ENCODE measurements at regions not wholly inside any gene's neighbourhood (a gene's known extent, or its start where the extent isn't known, plus 50 kb on each side); places are given as distances from the start of the nearest gene placed in this dataset.

DNA sequence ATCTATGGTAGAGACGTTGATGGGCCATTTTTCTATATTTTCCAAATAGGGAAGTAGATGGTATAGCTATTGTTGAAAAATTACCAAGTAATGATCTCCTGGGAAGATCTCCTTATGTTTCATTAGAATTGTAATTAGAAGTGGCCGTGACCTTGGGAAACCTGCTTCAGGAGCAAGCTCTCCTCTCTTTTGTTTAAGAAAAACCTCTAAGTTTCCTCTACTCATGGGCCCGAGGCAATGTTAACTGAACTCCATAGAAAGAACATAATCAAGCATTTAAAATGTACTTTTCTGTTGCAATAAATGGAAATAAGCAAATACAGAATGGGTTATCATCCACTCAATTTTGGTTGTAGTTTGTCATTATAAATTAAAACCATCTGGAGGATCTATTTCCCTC, 511.2 kb upstream of the MDFIC2 start:
- H2AFZ ChIP-seq (ENCODE audit: low read length), result no peak overlapping the region
- no peak for DNase-seq (ENCODE audit: low spot score)
- TF ChIP-seq EZH2phosphoT487 (IDR thresholded peaks at IDR 0.05; ENCODE audit: borderline replicate concordance, low read depth, low read length), result no peak
- TF ChIP-seq, protein P1, sequence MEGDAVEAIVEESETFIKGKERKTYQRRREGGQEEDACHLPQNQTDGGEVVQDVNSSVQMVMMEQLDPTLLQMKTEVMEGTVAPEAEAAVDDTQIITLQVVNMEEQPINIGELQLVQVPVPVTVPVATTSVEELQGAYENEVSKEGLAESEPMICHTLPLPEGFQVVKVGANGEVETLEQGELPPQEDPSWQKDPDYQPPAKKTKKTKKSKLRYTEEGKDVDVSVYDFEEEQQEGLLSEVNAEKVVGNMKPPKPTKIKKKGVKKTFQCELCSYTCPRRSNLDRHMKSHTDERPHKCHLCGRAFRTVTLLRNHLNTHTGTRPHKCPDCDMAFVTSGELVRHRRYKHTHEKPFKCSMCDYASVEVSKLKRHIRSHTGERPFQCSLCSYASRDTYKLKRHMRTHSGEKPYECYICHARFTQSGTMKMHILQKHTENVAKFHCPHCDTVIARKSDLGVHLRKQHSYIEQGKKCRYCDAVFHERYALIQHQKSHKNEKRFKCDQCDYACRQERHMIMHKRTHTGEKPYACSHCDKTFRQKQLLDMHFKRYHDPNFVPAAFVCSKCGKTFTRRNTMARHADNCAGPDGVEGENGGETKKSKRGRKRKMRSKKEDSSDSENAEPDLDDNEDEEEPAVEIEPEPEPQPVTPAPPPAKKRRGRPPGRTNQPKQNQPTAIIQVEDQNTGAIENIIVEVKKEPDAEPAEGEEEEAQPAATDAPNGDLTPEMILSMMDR (conservative IDR thresholded peaks at IDR 0.05; ENCODE audit: low read length), result no peak
- no peaks in the 10 kb centered on the region for H3K79me2 ChIP-seq (ENCODE audit: insufficient read depth, low read depth, low read length)
- no TSS peak for BruUV-seq (replicated peaks)
- intact Hi-C loops (cut with micrococcal nuclease; ENCODE audit: unreplicated experiment), result no loop called here
- no peaks in the 10 kb centered on the region for H3K9me3 ChIP-seq (ENCODE audit: low read length)
- ChIA-PET CTCF (ENCODE audit: unreplicated experiment) (no interaction called here), POLR2A (no interaction called here)
- no peaks in the 10 kb centered on the region for H3K36me3 ChIP-seq (ENCODE audit: insufficient read depth, low read length)
- H3K4me1 ChIP-seq (ENCODE audit: insufficient read depth, low read length, poor library complexity, severe bottlenecking), result no peaks in the 10 kb centered on the region
- no peak overlapping the region for H3K4me3 ChIP-seq (ENCODE audit: low read depth, low read length, poor library complexity, severe bottlenecking)
- no peaks in the 10 kb centered on the region for H3K9me2 ChIP-seq (ENCODE audit: insufficient read depth, low read length)
- H3K27ac ChIP-seq (ENCODE audit: low read depth, low read length, poor library complexity, severe bottlenecking), result no peak overlapping the region
- H3K4me2 ChIP-seq (ENCODE audit: low read length), result no peak overlapping the region
- no peaks in the 10 kb centered on the region for H4K20me1 ChIP-seq (ENCODE audit: insufficient read depth, low read length)

GRCh38 chr3:70822669-70823068, 510.2 kb upstream of the MDFIC2 start:
- Histone ChIP-seq H3K9me3 (ENCODE audit: low read length) (no peaks in the 10 kb centered on the region), H3K36me3 (ENCODE audit: insufficient read depth, low read length) (no peaks in the 10 kb centered on the region), H4K20me1 (ENCODE audit: insufficient read depth, low read length) (no peaks in the 10 kb centered on the region), H3K4me1 (ENCODE audit: insufficient read depth, low read length, poor library complexity, severe bottlenecking) (no peaks in the 10 kb centered on the region), H3K4me2 (ENCODE audit: low read length) (no peak overlapping the region), H3K4me3 (ENCODE audit: low read depth, low read length, poor library complexity, severe bottlenecking) (no peak overlapping the region), H2AFZ (ENCODE audit: low read length) (no peak overlapping the region), H3K9me2 (ENCODE audit: insufficient read depth, low read length) (no peaks in the 10 kb centered on the region), H3K79me2 (ENCODE audit: insufficient read depth, low read depth, low read length) (no peaks in the 10 kb centered on the region), H3K27ac (ENCODE audit: low read depth, low read length, poor library complexity, severe bottlenecking) (no peak overlapping the region)
- BruUV-seq (replicated peaks), result no TSS peak
- POLR2A ChIA-PET, result no interaction called here
- DNase-seq (ENCODE audit: low spot score), result no peak
- CTCF ChIA-PET (ENCODE audit: unreplicated experiment), result no interaction called here
- intact Hi-C loops (cut with micrococcal nuclease; ENCODE audit: unreplicated experiment), result no loop called here
- TF ChIP-seq EZH2phosphoT487 (IDR thresholded peaks at IDR 0.05; ENCODE audit: borderline replicate concordance, low read depth, low read length), result no peak
- TF ChIP-seq, protein P1 (conservative IDR thresholded peaks at IDR 0.05; ENCODE audit: low read length), result no peak

DNA sequence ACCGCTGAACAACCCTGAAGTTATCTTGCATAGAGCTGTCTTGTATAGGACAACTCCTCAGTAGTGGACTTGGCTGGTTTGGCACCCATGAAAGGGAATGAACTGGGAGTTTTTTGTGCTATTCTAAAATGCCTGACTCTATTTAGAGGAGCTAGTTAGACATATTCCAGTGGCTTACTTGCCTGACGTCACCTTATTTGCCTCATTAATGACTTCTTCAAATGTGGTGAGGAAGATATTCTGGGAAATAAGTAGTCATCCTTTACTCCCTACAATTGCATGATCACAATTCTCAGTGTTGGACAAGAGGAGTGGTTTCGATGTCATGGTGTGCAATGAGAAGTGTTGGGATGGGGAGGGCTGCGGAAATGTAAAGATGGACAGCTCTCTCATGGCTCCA, 509.2 kb upstream of the MDFIC2 start:
- no TSS peak for BruUV-seq (replicated peaks)
- no peak for DNase-seq (ENCODE audit: low spot score)
- CTCF ChIA-PET (ENCODE audit: unreplicated experiment), result no interaction called here

More for the DNA sequence above, 509.2 kb upstream of the MDFIC2 start:
- H3K79me2 ChIP-seq (ENCODE audit: insufficient read depth, low read depth, low read length), result no peaks in the 10 kb centered on the region
- POLR2A ChIA-PET, result interaction anchor here (0.6 kb wide), 2 partner anchors 10 to 457 kb away, joined by 3 to 8 read pairs; no protein-coding TSS in a partner anchor
- intact Hi-C loops (cut with micrococcal nuclease; ENCODE audit: unreplicated experiment), result no loop called here
- H3K4me2 ChIP-seq (ENCODE audit: low read length), result no peak overlapping the region
- no peaks in the 10 kb centered on the region for H4K20me1 ChIP-seq (ENCODE audit: insufficient read depth, low read length)
- no peak for TF ChIP-seq EZH2phosphoT487 (IDR thresholded peaks at IDR 0.05; ENCODE audit: borderline replicate concordance, low read depth, low read length)
- TF ChIP-seq, protein P1 (conservative IDR thresholded peaks at IDR 0.05; ENCODE audit: low read length), result no peak
- H3K9me2 ChIP-seq (ENCODE audit: insufficient read depth, low read length), result no peaks in the 10 kb centered on the region
- H3K27ac ChIP-seq (ENCODE audit: low read depth, low read length, poor library complexity, severe bottlenecking), result no peak overlapping the region
- H3K4me1 ChIP-seq (ENCODE audit: insufficient read depth, low read length, poor library complexity, severe bottlenecking), result no peaks in the 10 kb centered on the region
- no peaks in the 10 kb centered on the region for H3K9me3 ChIP-seq (ENCODE audit: low read length)
- H3K36me3 ChIP-seq (ENCODE audit: insufficient read depth, low read length), result no peaks in the 10 kb centered on the region
- no peak overlapping the region for H3K4me3 ChIP-seq (ENCODE audit: low read depth, low read length, poor library complexity, severe bottlenecking)
- no peak overlapping the region for H2AFZ ChIP-seq (ENCODE audit: low read length)

Measured in OCI-LY7 (cell line).